CD4-positive, alpha-beta memory T cell (primary cell): ENCODE measurements at regions not wholly inside any gene's neighbourhood (a gene's known extent, or its start where the extent isn't known, plus 50 kb on each side); places are given as distances from the start of the nearest gene placed in this dataset.

Experiments used
- CTCF ChIA-PET: fragments of 350-600 bp; sonication (Branson Sonifier 250); formaldehyde crosslinking; loops from one replicate; lab custom pipeline; 2021; ENCODE audit warnings: inconsistent platforms; ENCODE audit not compliant: partially characterized antibody; lab: Charles Lee
- POLR2A ChIA-PET: fragments of 350-600 bp; sonication (Branson Sonifier 250); formaldehyde crosslinking; loops from one replicate; lab custom pipeline; 2021; ENCODE audit not compliant: partially characterized antibody; lab: Charles Lee
- DNase-seq, 5 donors: peaks; one replicate each; pipeline versions ENCODE4 v3.0.0 to v3.0.0-alpha.2; 2020 to 2022; ENCODE audit warnings: mixed read lengths in 1 of 5
- H3K27ac ChIP-seq: one replicate; pipeline ENCODE4 v1.7.0; 2013; ENCODE audit warnings: low read depth, low read length
- H3K27me3 ChIP-seq: 2 replicates; pipeline ENCODE4 v1.7.0; 2013; ENCODE audit warnings: mild to moderate bottlenecking, low read length, moderate library complexity; ENCODE audit not compliant: insufficient read depth
- H3K36me3 ChIP-seq: 2 replicates; pipeline ENCODE4 v1.7.0; 2013; ENCODE audit warnings: mild to moderate bottlenecking, low read length, moderate library complexity; ENCODE audit not compliant: insufficient read depth
- H3K4me1 ChIP-seq: 2 replicates; pipeline ENCODE4 v1.7.0; 2013; ENCODE audit warnings: mild to moderate bottlenecking, low read length, moderate library complexity; ENCODE audit not compliant: insufficient read depth
- H3K4me3 ChIP-seq, 2 donors: one replicate each; pipeline ENCODE4 v1.7.0; 2013; ENCODE audit warnings: low read length in 2 of 2, mild to moderate bottlenecking in 1 of 2
- H3K9me3 ChIP-seq, 2 donors: one replicate each; pipeline ENCODE4 v1.7.0; 2013; ENCODE audit warnings: low read length in 2 of 2, control low read depth in 1 of 2; ENCODE audit not compliant: control insufficient read depth in 1 of 2
- H3K27ac Mint-ChIP-seq, 7 donors: one replicate each; pipeline ENCODE4 v1.8.0; 2020 to 2021; ENCODE audit warnings: mixed read lengths in 7 of 7, mild to moderate bottlenecking in 6 of 7, inconsistent platforms in 3 of 7, moderate library complexity in 3 of 7
- H3K27me3 Mint-ChIP-seq, 2 donors: one replicate each; pipeline ENCODE4 v1.8.0; 2020 to 2021; ENCODE audit warnings: mixed read lengths in 2 of 2
- H3K36me3 Mint-ChIP-seq, 2 donors: one replicate each; pipeline ENCODE4 v1.8.0; 2020 to 2021; ENCODE audit warnings: mixed read lengths in 2 of 2, inconsistent platforms in 1 of 2, mild to moderate bottlenecking in 1 of 2
- H3K4me1 Mint-ChIP-seq, 4 donors: one replicate each; pipeline ENCODE4 v1.8.0; 2020 to 2021; ENCODE audit warnings: mixed read lengths in 4 of 4, mild to moderate bottlenecking in 1 of 4
- H3K4me3 Mint-ChIP-seq, 8 donors: one replicate each; pipeline ENCODE4 v1.8.0; 2020 to 2021; ENCODE audit warnings: mixed read lengths in 8 of 8, mild to moderate bottlenecking in 7 of 8, moderate library complexity in 6 of 8, inconsistent platforms in 3 of 8
- H3K9me3 Mint-ChIP-seq, 8 donors: one replicate each; pipeline ENCODE4 v1.8.0; 2020 to 2021; ENCODE audit warnings: mixed read lengths in 8 of 8, mild to moderate bottlenecking in 5 of 8, inconsistent platforms in 3 of 8, moderate library complexity in 1 of 8
- intact Hi-C: fragments of 100-400 bp; cut with micrococcal nuclease; formaldehyde crosslinking; loops from one replicate; pipeline ENCODE4 v1.15.1; 2023

GRCh38 chr7:157077986-157078644 is 60.6 kb upstream of the UBE3C start:
- peaks cover 0 to 3% of the 10 kb centered on the region in 2 donors for H3K9me3 ChIP-seq
- POLR2A ChIA-PET, result no interaction called here
- peaks cover 2% of the 10 kb centered on the region in 2 donors for H3K36me3 Mint-ChIP-seq
- DNase-seq, result no peak
- H3K27ac Mint-ChIP-seq, result no peak overlapping the region
- H3K27ac ChIP-seq, result no peak overlapping the region
- H3K4me1 Mint-ChIP-seq, result no peaks in the 10 kb centered on the region
- H3K4me3 Mint-ChIP-seq, result no peak overlapping the region
- CTCF ChIA-PET, result interaction anchor here (1.0 kb wide), 1 partner anchor 12 kb away, joined by 3 read pairs; no protein-coding TSS in a partner anchor
- peaks cover 4 to 20% (median 8%) of the 10 kb centered on the region in 8 donors for H3K9me3 Mint-ChIP-seq
- H3K4me1 ChIP-seq, result no peaks in the 10 kb centered on the region
- H3K27me3 ChIP-seq, result peaks cover 5% of the 10 kb centered on the region
- H3K36me3 ChIP-seq, result no peaks in the 10 kb centered on the region
- intact Hi-C loops, result no loop called here
- H3K4me3 ChIP-seq, result no peak overlapping the region
- H3K27me3 Mint-ChIP-seq, result peaks cover 34 to 39% of the 10 kb centered on the region in 2 donors

GRCh38 chr7:157079116-157079515 is 59.6 kb upstream of the UBE3C start:
- Histone ChIP-seq H3K9me3 (peaks cover 0 to 3% of the 10 kb centered on the region in 2 donors), H3K36me3 (no peaks in the 10 kb centered on the region), H3K4me1 (no peaks in the 10 kb centered on the region), H3K27ac (no peak overlapping the region), H3K27me3 (peaks cover 5% of the 10 kb centered on the region), H3K4me3 (no peak overlapping the region)
- CTCF ChIA-PET, result no interaction called here
- Mint-ChIP-seq H3K4me3 (no peak overlapping the region), H3K27ac (no peak overlapping the region), H3K9me3 (peaks cover 7 to 27% (median 15%) of the 10 kb centered on the region in 8 donors), H3K27me3 (peaks cover 31 to 32% of the 10 kb centered on the region in 2 donors), H3K36me3 (peaks cover 5% of the 10 kb centered on the region in 2 donors), H3K4me1 (no peaks in the 10 kb centered on the region)
- intact Hi-C loops, result no loop called here
- POLR2A ChIA-PET, result no interaction called here
- no peak for DNase-seq

- intact Hi-C loops, result no loop called here
- H3K27ac Mint-ChIP-seq, result no peak overlapping the region
- peaks cover 26 to 33% of the 10 kb centered on the region in 2 donors for H3K27me3 Mint-ChIP-seq
- H3K27ac ChIP-seq, result no peak overlapping the region
- H3K4me3 Mint-ChIP-seq, result no peak overlapping the region
- peaks cover 7 to 38% (median 22%) of the 10 kb centered on the region in 8 donors for H3K9me3 Mint-ChIP-seq
- H3K4me3 ChIP-seq, result no peak overlapping the region
- H3K27me3 ChIP-seq, result peaks cover 5% of the 10 kb centered on the region
- no peaks in the 10 kb centered on the region for H3K4me1 Mint-ChIP-seq
- H3K4me1 ChIP-seq, result no peaks in the 10 kb centered on the region
- H3K36me3 ChIP-seq, result no peaks in the 10 kb centered on the region
- no peak for DNase-seq
- H3K9me3 ChIP-seq, result peaks cover 0 to 3% of the 10 kb centered on the region in 2 donors
- POLR2A ChIA-PET, result no interaction called here
- peaks cover 5% of the 10 kb centered on the region in 2 donors for H3K36me3 Mint-ChIP-seq
- CTCF ChIA-PET, result no interaction called here
These were observed 58.5 kb upstream of the UBE3C start for GRCh38 chr7:157080111-157080730.

GRCh38 chr7:157086508-157087187 is 52.1 kb upstream of the UBE3C start:
- Mint-ChIP-seq H3K9me3 (peaks cover 8 to 45% (median 26%) of the 10 kb centered on the region in 8 donors), H3K27ac (no peak overlapping the region), H3K4me3 (no peak overlapping the region), H3K27me3 (peaks cover 8 to 15% of the 10 kb centered on the region in 2 donors), H3K4me1 (no peaks in the 10 kb centered on the region), H3K36me3 (peaks cover 5% of the 10 kb centered on the region in 2 donors)
- Histone ChIP-seq H3K27ac (no peak overlapping the region), H3K27me3 (no peaks in the 10 kb centered on the region), H3K9me3 (peaks cover 0 to 3% of the 10 kb centered on the region in 2 donors), H3K4me3 (no peak overlapping the region), H3K36me3 (no peaks in the 10 kb centered on the region), H3K4me1 (no peaks in the 10 kb centered on the region)
- no peak for DNase-seq
- intact Hi-C loops, result no loop called here
- ChIA-PET POLR2A (no interaction called here), CTCF (no interaction called here)

GRCh38 chr7:157087646-157088045 is 51.1 kb upstream of the UBE3C start:
- peaks cover 7 to 15% of the 10 kb centered on the region in 2 donors for H3K27me3 Mint-ChIP-seq
- no peaks in the 10 kb centered on the region for H3K27me3 ChIP-seq
- H3K4me3 ChIP-seq, result no peak overlapping the region
- no peak for DNase-seq
- H3K4me1 ChIP-seq, result no peaks in the 10 kb centered on the region
- peaks cover 0 to 2% of the 10 kb centered on the region in 2 donors for H3K9me3 ChIP-seq
- CTCF ChIA-PET, result no interaction called here
- H3K9me3 Mint-ChIP-seq, result peaks cover 8 to 40% (median 22%) of the 10 kb centered on the region in 8 donors
- H3K4me3 Mint-ChIP-seq, result no peak overlapping the region
- intact Hi-C loops, result no loop called here
- H3K27ac ChIP-seq, result no peak overlapping the region
- H3K27ac Mint-ChIP-seq, result no peak overlapping the region
- POLR2A ChIA-PET, result no interaction called here
- no peaks in the 10 kb centered on the region for H3K4me1 Mint-ChIP-seq
- no peaks in the 10 kb centered on the region for H3K36me3 ChIP-seq
- peaks cover 5% of the 10 kb centered on the region in 2 donors for H3K36me3 Mint-ChIP-seq

- Mint-ChIP-seq H3K36me3 (peaks cover 3% of the 10 kb centered on the region in 2 donors), H3K27ac (no peak overlapping the region), H3K9me3 (peaks cover 4 to 38% (median 18%) of the 10 kb centered on the region in 8 donors), H3K27me3 (peaks cover 5 to 15% of the 10 kb centered on the region in 2 donors), H3K4me3 (no peak overlapping the region), H3K4me1 (no peaks in the 10 kb centered on the region)
- Histone ChIP-seq H3K36me3 (no peaks in the 10 kb centered on the region), H3K27ac (no peak overlapping the region), H3K9me3 (no peaks in the 10 kb centered on the region), H3K4me3 (no peak overlapping the region), H3K27me3 (no peaks in the 10 kb centered on the region), H3K4me1 (no peaks in the 10 kb centered on the region)
- POLR2A ChIA-PET, result no interaction called here
- intact Hi-C loops, result no loop called here
- CTCF ChIA-PET, result no interaction called here
- no peak for DNase-seq
These were observed 50.6 kb upstream of the UBE3C start for GRCh38 chr7:157088136-157088535.
